GM23248 (cell line): ENCODE measurements at regions not wholly inside any gene's neighbourhood (a gene's known extent, or its start where the extent isn't known, plus 50 kb on each side); places are given as distances from the start of the nearest gene placed in this dataset.

Experiments
- EZH2 ChIP-seq: fragments of 200-600 bp; sonication (generic); IDR thresholded peaks from 2 replicates; pipeline ENCODE4 v1.6.1; 2018; ENCODE audit warnings: antibody characterized with exemption, mild to moderate bottlenecking; ENCODE audit not compliant: insufficient read depth, poor library complexity, severe bottlenecking
- EZH2phosphoT487 ChIP-seq: fragments of 200-600 bp; sonication (generic); IDR thresholded peaks from 2 replicates; pipeline ENCODE4 v1.6.1; 2018; ENCODE audit warnings: antibody characterized with exemption, moderate library complexity, mild to moderate bottlenecking, low read depth; ENCODE audit not compliant: insufficient read depth

GRCh38 chr1:39136638-39137037 lies 67.9 kb upstream of the MACF1 start:
- TF ChIP-seq EZH2 (no peak), EZH2phosphoT487 (no peak)
